Loucy (cell line): ENCODE measurements at regions not wholly inside any gene's neighbourhood (a gene's known extent, or its start where the extent isn't known, plus 50 kb on each side); places are given as distances from the start of the nearest gene placed in this dataset.

Source experiments
- H2AFZ ChIP-seq: fragments of 200-600 bp; sonication (generic); 2 replicates; pipeline ENCODE4 v1.6.0; 2016; ENCODE audit warnings: antibody characterized with exemption, mild to moderate bottlenecking, low read length, moderate library complexity
- H3F3A ChIP-seq: fragments of 200-600 bp; 2 replicates; pipeline ENCODE4 v1.6.0; 2016; ENCODE audit warnings: antibody characterized with exemption, low read depth, mild to moderate bottlenecking
- H3K27me3 ChIP-seq: fragments of 200-600 bp; sonication (generic); 2 replicates; pipeline ENCODE4 v1.6.1; 2014; ENCODE audit warnings: low read length, mild to moderate bottlenecking; ENCODE audit not compliant: insufficient read depth, poor library complexity, severe bottlenecking
- H3K36me3 ChIP-seq: fragments of 200-600 bp; sonication (generic); 2 replicates; pipeline ENCODE4 v1.6.1; 2016; ENCODE audit warnings: low read length; ENCODE audit not compliant: insufficient read depth
- H3K4me1 ChIP-seq: fragments of 200-600 bp; sonication (generic); 2 replicates; pipeline ENCODE4 v1.5.1; 2014; ENCODE audit warnings: low read length, mild to moderate bottlenecking; ENCODE audit not compliant: insufficient read depth, poor library complexity, severe bottlenecking
- H3K4me2 ChIP-seq: fragments of 200-600 bp; sonication (generic); 2 replicates; pipeline ENCODE4 v1.6.0; 2014; ENCODE audit warnings: antibody characterized with exemption, low read length, low read depth, mild to moderate bottlenecking; ENCODE audit not compliant: poor library complexity, severe bottlenecking
- H3K4me3 ChIP-seq: fragments of 200-600 bp; sonication (generic); 2 replicates; pipeline ENCODE4 v1.5.1; 2014; ENCODE audit warnings: low read length, mild to moderate bottlenecking, mixed read lengths; ENCODE audit not compliant: poor library complexity, severe bottlenecking
- H3K79me2 ChIP-seq: fragments of 200-600 bp; sonication (generic); 2 replicates; pipeline ENCODE4 v1.6.1; 2014; ENCODE audit warnings: low read length; ENCODE audit not compliant: insufficient read depth
- H3K9ac ChIP-seq: fragments of 200-600 bp; sonication (generic); 2 replicates; pipeline ENCODE4 v1.6.0; 2014; ENCODE audit warnings: mild to moderate bottlenecking, low read depth, low read length, moderate library complexity; ENCODE audit not compliant: poor library complexity, severe bottlenecking
- H3K9me2 ChIP-seq: fragments of 200-600 bp; sonication (generic); replicated peaks from 2 replicates; pipeline ENCODE4 v1.6.1; 2016; ENCODE audit warnings: low read depth, low read length, mixed read lengths
- H3K9me3 ChIP-seq: fragments of 200-600 bp; sonication (generic); 2 replicates; pipeline ENCODE4 v1.6.1; 2014; ENCODE audit warnings: mild to moderate bottlenecking, antibody characterized with exemption, low read length, low read depth; ENCODE audit not compliant: insufficient read depth
- H4K20me1 ChIP-seq: fragments of 200-600 bp; sonication (generic); 2 replicates; pipeline ENCODE4 v1.6.0; 2014; ENCODE audit warnings: antibody characterized with exemption, low read length, mild to moderate bottlenecking; ENCODE audit not compliant: insufficient read depth, poor library complexity, severe bottlenecking
- EZH2phosphoT487 ChIP-seq: fragments of 200-600 bp; IDR thresholded peaks from 2 replicates; pipeline ENCODE4 v1.6.1; 2018; ENCODE audit warnings: antibody characterized with exemption, mild to moderate bottlenecking, moderate library complexity, borderline replicate concordance
- TF ChIP-seq, protein P1 (sequence below): fragments of 200-600 bp; sonication (generic); conservative IDR thresholded peaks from 2 replicates; pipeline ENCODE4 v1.5.1; 2014; ENCODE audit warnings: mild to moderate bottlenecking, antibody characterized with exemption, low read length

DNA sequence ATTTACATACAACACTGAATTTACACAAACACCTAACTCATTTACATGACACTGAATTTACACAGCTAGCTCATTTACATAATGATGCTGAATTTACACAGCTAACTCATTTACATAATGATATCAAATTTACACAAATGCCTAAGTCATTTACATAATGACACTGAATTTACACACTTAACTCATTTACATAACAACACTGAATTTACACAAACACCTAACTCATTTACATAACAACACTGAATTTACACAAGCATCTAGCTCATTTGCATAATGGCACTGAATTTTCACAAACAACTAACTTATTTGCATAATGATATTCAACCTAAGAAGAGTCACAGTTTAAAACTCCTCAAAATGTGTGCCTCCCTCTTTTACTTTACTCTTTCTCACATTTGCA is 511.7 kb downstream of the GALR1 start:
- no peaks in the 10 kb centered on the region for H3K36me3 ChIP-seq
- no peaks in the 10 kb centered on the region for H3K4me1 ChIP-seq
- no peaks in the 10 kb centered on the region for H3K27me3 ChIP-seq
- H2AFZ ChIP-seq = no peak overlapping the region
- no peaks in the 10 kb centered on the region for H3K9me3 ChIP-seq
- H3K4me3 ChIP-seq = no peak overlapping the region
- H4K20me1 ChIP-seq = no peaks in the 10 kb centered on the region
- no peak overlapping the region for H3K9ac ChIP-seq
- no peaks in the 10 kb centered on the region for H3K9me2 ChIP-seq
- TF ChIP-seq EZH2phosphoT487 = no peak
- TF ChIP-seq, protein P1, sequence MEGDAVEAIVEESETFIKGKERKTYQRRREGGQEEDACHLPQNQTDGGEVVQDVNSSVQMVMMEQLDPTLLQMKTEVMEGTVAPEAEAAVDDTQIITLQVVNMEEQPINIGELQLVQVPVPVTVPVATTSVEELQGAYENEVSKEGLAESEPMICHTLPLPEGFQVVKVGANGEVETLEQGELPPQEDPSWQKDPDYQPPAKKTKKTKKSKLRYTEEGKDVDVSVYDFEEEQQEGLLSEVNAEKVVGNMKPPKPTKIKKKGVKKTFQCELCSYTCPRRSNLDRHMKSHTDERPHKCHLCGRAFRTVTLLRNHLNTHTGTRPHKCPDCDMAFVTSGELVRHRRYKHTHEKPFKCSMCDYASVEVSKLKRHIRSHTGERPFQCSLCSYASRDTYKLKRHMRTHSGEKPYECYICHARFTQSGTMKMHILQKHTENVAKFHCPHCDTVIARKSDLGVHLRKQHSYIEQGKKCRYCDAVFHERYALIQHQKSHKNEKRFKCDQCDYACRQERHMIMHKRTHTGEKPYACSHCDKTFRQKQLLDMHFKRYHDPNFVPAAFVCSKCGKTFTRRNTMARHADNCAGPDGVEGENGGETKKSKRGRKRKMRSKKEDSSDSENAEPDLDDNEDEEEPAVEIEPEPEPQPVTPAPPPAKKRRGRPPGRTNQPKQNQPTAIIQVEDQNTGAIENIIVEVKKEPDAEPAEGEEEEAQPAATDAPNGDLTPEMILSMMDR = no peak
- H3F3A ChIP-seq = no peaks in the 10 kb centered on the region
- H3K79me2 ChIP-seq = no peaks in the 10 kb centered on the region
- H3K4me2 ChIP-seq = no peak overlapping the region

DNA sequence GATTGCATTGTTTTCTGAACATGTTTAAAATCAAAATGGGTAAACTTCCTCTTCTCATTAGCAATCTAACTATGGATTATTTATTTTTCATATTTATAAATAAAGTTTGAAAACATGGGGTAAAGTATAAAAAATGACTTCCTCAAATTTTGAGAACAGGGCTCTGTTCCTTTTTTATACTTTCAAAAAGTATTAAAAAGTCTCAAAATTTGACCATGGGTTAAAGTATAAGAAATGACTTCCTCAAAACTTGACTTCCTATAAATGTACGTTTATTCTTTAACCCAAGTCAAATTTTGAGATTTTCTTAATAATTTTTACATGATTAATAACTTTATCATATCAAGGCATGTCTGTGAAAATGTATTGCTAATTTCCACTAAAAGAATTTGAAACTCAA is 512.4 kb downstream of the GALR1 start:
- no peak overlapping the region for H3K4me2 ChIP-seq

DNA sequence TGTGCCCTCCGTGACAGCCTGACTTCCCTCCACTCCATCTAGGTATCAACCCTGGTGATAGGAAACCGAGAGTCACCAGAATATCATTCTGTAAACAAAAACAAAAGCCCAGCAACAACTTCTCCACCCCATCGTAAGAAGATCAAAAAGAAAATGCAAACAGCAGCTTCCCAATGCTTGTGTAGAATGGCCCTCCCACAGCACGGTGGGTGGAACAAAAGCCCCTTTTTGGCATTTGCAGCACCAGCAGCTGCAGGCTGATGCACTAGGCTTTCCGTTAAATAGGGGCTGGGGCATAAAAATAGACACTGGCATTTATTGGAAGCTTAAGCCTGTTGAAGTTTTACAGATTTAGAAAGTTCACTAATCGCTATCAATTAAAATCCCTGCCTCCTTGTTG is 513.0 kb downstream of the GALR1 start:
- H3K4me2 ChIP-seq = no peak overlapping the region
- no peaks in the 10 kb centered on the region for H3F3A ChIP-seq
- TF ChIP-seq, protein P1 = no peak
- TF ChIP-seq EZH2phosphoT487 = no peak
- no peaks in the 10 kb centered on the region for H3K36me3 ChIP-seq
- H3K9me2 ChIP-seq = no peaks in the 10 kb centered on the region
- H3K4me1 ChIP-seq = no peaks in the 10 kb centered on the region
- no peak overlapping the region for H3K9ac ChIP-seq
- H4K20me1 ChIP-seq = no peaks in the 10 kb centered on the region
- no peaks in the 10 kb centered on the region for H3K79me2 ChIP-seq
- H3K27me3 ChIP-seq = no peaks in the 10 kb centered on the region
- no peak overlapping the region for H3K4me3 ChIP-seq
- no peak overlapping the region for H2AFZ ChIP-seq
- H3K9me3 ChIP-seq = no peaks in the 10 kb centered on the region

More for the DNA sequence above, 512.4 kb downstream of the GALR1 start:
- Histone ChIP-seq H3K9ac (no peak overlapping the region), H2AFZ (no peak overlapping the region), H3K4me1 (no peaks in the 10 kb centered on the region), H3K79me2 (no peaks in the 10 kb centered on the region), H3K9me3 (no peaks in the 10 kb centered on the region), H3K36me3 (no peaks in the 10 kb centered on the region), H3K4me3 (no peak overlapping the region), H3K9me2 (no peaks in the 10 kb centered on the region), H4K20me1 (no peaks in the 10 kb centered on the region), H3F3A (no peaks in the 10 kb centered on the region), H3K27me3 (no peaks in the 10 kb centered on the region)
- TF ChIP-seq, protein P1 = no peak
- no peak for TF ChIP-seq EZH2phosphoT487
